HG02885 (cell line): ENCODE measurements at regions not wholly inside any gene's neighbourhood (a gene's known extent, or its start where the extent isn't known, plus 50 kb on each side); places are given as distances from the start of the nearest gene placed in this dataset.
"Not testable (repeated sequence)": the region's sequence is repeated elsewhere in the genome, so short reads cannot be mapped to it uniquely, and the experiment has no call there.

Source experiments
- ATAC-seq: cut with Tn5 transposase; IDR thresholded peaks from one replicate; pipeline ENCODE4 v1.9.1; 2021; ENCODE audit warnings: mild to moderate bottlenecking; ENCODE audit not compliant: unreplicated experiment, poor library complexity

GRCh38 chr3:84141571-84141970 is 817.2 kb upstream of the CADM2 start:
- ATAC-seq = no peak

GRCh38 chr3:84165328-84165727 is 793.5 kb upstream of the CADM2 start:
- no peak for ATAC-seq

GRCh38 chr3:84175449-84175848 is 783.3 kb upstream of the CADM2 start:
- ATAC-seq = no peak

GRCh38 chr3:84184937-84185336 is 773.9 kb upstream of the CADM2 start:
- no peak for ATAC-seq

GRCh38 chr3:84194029-84194428 is 764.8 kb upstream of the CADM2 start:
- ATAC-seq = no peak

GRCh38 chr3:84209474-84209873 is 749.3 kb upstream of the CADM2 start:
- ATAC-seq = no peak

- ATAC-seq = no peak
These were observed 735.3 kb upstream of the CADM2 start for GRCh38 chr3:84223512-84223911.

GRCh38 chr3:84224262-84224661 is 734.5 kb upstream of the CADM2 start:
- ATAC-seq = no peak

- ATAC-seq = no peak
These were observed 722.5 kb upstream of the CADM2 start for GRCh38 chr3:84236261-84236660.

- no peak for ATAC-seq
These were observed 713.0 kb upstream of the CADM2 start for GRCh38 chr3:84245789-84246188.

GRCh38 chr3:84260596-84260995 is 698.2 kb upstream of the CADM2 start:
- ATAC-seq = no peak

- ATAC-seq = no peak
These were observed 693.0 kb upstream of the CADM2 start for GRCh38 chr3:84265768-84266167.

GRCh38 chr3:84275532-84275931 is 683.3 kb upstream of the CADM2 start:
- ATAC-seq = no peak

GRCh38 chr3:84277562-84278224 is 681.1 kb upstream of the CADM2 start:
- no peak for ATAC-seq

- ATAC-seq = no peak
These were observed 666.7 kb upstream of the CADM2 start for GRCh38 chr3:84292128-84292527.

- no peak for ATAC-seq
These were observed 659.5 kb upstream of the CADM2 start for GRCh38 chr3:84299329-84299728.

- no peak for ATAC-seq
These were observed 654.6 kb upstream of the CADM2 start for GRCh38 chr3:84304214-84304613.

- no peak for ATAC-seq
These were observed 651.5 kb upstream of the CADM2 start for GRCh38 chr3:84307339-84307738.

- ATAC-seq = no peak
These were observed 650.4 kb upstream of the CADM2 start for GRCh38 chr3:84308379-84308778.

- ATAC-seq = no peak
These were observed 640.4 kb upstream of the CADM2 start for GRCh38 chr3:84318273-84318809.

GRCh38 chr3:84365563-84366278 is 593.1 kb upstream of the CADM2 start:
- ATAC-seq = not testable (repeated sequence)
